ENCODE measurements at regions not wholly inside any gene's neighbourhood (a gene's known extent, or its start where the extent isn't known, plus 50 kb on each side); places are given as distances from the start of the nearest gene placed in this dataset.

DNA sequence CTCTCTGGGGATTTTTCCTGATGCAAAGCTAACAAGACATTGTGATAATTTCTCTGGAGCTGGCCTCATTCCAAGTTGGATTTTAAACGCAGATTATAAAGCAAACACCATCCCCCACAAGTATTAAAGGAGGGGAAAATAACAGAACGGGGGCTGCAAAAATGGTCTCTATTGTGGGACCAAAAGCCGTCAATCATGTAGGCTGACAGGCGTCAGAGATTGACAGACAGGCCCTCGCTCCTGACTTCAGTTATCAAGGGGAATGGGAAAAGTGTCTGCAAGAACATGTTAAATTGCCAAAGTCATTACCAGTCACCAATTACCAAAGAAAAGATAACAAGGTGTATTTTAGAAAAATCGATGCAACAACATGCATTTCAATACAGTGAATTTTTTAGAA lies 307.4 kb upstream of the POU3F1 start:
- TF ChIP-seq POLR2A (IDR thresholded peaks at IDR 0.05): no peak
- TF ChIP-seq, protein P1, sequence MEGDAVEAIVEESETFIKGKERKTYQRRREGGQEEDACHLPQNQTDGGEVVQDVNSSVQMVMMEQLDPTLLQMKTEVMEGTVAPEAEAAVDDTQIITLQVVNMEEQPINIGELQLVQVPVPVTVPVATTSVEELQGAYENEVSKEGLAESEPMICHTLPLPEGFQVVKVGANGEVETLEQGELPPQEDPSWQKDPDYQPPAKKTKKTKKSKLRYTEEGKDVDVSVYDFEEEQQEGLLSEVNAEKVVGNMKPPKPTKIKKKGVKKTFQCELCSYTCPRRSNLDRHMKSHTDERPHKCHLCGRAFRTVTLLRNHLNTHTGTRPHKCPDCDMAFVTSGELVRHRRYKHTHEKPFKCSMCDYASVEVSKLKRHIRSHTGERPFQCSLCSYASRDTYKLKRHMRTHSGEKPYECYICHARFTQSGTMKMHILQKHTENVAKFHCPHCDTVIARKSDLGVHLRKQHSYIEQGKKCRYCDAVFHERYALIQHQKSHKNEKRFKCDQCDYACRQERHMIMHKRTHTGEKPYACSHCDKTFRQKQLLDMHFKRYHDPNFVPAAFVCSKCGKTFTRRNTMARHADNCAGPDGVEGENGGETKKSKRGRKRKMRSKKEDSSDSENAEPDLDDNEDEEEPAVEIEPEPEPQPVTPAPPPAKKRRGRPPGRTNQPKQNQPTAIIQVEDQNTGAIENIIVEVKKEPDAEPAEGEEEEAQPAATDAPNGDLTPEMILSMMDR (IDR thresholded peaks at IDR 0.05): no peak
- TF ChIP-seq POLR2AphosphoS5 (IDR thresholded peaks at IDR 0.05; ENCODE audit: insufficient read depth in 1 of 2, low read depth in 1 of 2): no peak

All from vagina (tissue), 2 donors.